RPMI7951 (cell line): ENCODE measurements at regions not wholly inside any gene's neighbourhood (a gene's known extent, or its start where the extent isn't known, plus 50 kb on each side); places are given as distances from the start of the nearest gene placed in this dataset.
A peak's percentile ranks its signal among the peaks of the same experiment; 100 is the strongest.

Source experiments
- DNase-seq: peaks from one replicate; pipeline ENCODE4 v3.0.0-alpha.2; 2012; ENCODE audit warnings: low read depth

DNA sequence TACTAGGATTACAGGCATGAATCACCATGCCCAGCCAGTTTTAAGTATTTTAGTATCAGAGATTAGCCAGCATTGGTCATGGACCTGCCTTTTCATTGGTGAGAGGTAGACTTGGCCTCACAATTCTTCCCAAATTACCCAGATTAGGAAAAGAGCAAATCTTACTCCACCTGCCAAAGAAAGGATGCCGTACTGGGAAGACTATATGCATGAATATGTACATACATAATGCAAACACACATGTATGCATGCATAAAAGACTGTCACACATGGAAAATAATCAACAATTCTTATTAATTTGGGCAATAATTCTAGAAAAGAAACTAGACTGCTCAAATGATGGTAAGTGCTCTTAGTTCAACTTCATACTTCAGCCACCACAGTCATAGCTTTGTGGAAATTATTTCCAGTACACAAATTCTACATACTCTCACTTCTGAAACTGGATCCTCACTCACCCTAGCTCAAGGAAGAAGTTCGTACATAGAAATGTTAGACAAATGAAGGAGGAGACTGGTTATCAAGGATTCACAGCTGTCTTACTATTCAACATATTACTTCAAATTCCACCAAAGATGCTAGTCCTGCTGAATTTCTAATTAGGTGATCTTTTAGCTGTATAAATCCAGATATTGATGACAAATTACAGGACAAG lies 73.7 kb downstream of the MINAR2 start:
- DNase-seq: no peak

GRCh38 chr5:129830288-129830687 lies 74.0 kb upstream of the CHSY3 start:
- no peak for DNase-seq

GRCh38 chr5:129836321-129836720 lies 67.9 kb upstream of the CHSY3 start:
- no peak for DNase-seq

GRCh38 chr5:129844764-129845163 lies 59.5 kb upstream of the CHSY3 start:
- no peak for DNase-seq

DNA sequence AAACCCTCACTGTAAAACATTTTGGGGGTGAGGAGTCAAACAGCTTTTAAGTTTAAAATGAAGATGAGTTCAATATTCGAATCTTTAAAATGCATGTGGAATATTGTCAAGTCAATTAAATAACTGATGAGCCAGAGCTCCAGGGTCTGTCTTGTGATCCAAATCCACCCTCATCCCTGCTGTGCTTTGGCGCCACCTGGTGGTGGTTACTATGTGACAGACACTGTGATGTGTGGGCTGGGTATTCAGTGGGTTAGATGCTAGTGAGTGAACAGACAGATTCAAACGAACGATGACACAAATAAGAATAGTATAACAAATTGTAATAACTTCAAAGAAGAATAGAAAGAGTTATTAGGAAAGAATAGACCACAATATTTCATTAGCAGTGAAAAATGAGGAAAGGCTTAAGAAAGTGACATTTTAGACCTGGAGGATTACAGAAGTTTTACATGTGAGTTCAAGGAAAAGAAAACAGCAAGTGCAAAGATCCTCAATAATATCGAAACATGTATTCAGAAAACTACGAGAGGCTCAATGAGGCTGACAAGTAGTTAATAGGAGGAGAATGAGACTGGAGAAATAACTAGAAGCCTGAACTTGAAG lies 51.4 kb upstream of the CHSY3 start:
- peak; percentile 16 for DNase-seq

- DNase-seq: no peak
Observed at GRCh38 chr5:129853588-129853987, 50.7 kb upstream of the CHSY3 start.
